ENCODE measurements at regions not wholly inside any gene's neighbourhood (a gene's known extent, or its start where the extent isn't known, plus 50 kb on each side); places are given as distances from the start of the nearest gene placed in this dataset.

- TF ChIP-seq POLR2A (IDR thresholded peaks at IDR 0.05): no peak
- TF ChIP-seq CTCF (IDR thresholded peaks at IDR 0.05): no peak
Measured at GRCh38 chr11:130555251-130555841, 106.9 kb downstream of the ADAMTS15 start.

All from uterus (tissue), 2 donors.